ENCODE measurements at regions not wholly inside any gene's neighbourhood (a gene's known extent, or its start where the extent isn't known, plus 50 kb on each side); places are given as distances from the start of the nearest gene placed in this dataset.

DNA sequence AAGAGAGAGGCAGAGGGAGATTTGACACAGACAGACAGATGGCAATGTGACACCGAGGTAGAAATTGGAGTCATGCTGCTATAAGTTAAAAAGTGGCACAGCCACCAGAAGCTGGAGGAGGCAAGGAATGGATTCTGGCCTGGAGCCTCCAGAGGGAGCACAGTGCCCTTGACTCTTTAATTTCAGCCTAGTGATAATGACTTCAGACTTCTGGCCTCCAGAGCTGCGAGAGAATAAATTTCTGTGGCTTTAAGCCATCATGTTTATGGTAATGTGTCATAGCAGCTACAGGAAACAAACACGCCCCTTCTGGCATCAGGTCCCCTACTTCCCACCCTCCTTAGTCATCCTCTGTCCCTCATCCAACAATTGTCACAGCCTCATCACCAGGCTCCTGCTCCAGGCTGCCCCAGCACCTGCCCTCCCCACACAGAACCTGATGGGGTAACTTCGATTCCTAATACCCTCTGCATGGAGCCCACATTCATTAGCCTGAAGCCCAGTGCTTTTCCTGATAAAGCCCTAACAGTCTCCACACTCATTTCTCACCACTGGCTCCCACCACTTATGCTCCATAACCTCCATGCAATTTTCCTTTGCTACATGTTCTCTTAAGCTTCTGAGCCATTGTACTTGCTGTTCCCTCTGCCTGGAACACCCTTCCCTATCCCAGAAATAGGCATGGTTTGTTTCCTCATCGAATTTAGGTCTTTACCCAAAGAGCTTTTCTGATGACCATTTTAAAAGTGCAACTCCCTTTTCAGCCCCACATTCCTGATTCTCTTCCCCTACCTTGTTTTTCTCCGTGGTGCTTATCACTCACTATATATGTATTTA lies 69.7 kb upstream of the TOX2 start:
- in situ Hi-C loops (cut with HindIII; ENCODE audit: extremely low pct_ligation_motif_present, low pct_unique_long_range_greater_than_20kb) (no loop called here), intact Hi-C loops (cut with micrococcal nuclease; ENCODE audit: unreplicated experiment) (no loop called here)
- Histone ChIP-seq H3K4me1 (ENCODE audit: insufficient read depth, low read length) (no peaks in the 10 kb centered on the region), H3K79me2 (ENCODE audit: insufficient read depth, low read length) (no peaks in the 10 kb centered on the region), H3K9me3 (ENCODE audit: low read length) (no peaks in the 10 kb centered on the region), H3K27ac (ENCODE audit: extremely low read length, insufficient read depth, low read length) (no peak overlapping the region), H3K4me3 (replicated peaks in 1 of 3; ENCODE audit: insufficient read depth in 1 of 3, low read depth in 2 of 3, low read length in 3 of 3) (no peak overlapping the region), H4K20me1 (ENCODE audit: insufficient read depth, low read length) (no peaks in the 10 kb centered on the region), H3K4me2 (ENCODE audit: low read depth, low read length) (no peak overlapping the region), H3K36me3 (replicated peaks in 1 of 2; ENCODE audit: control insufficient read depth in 1 of 2, insufficient read depth in 2 of 2, low read length in 2 of 2) (no peaks in the 10 kb centered on the region), H2AFZ (ENCODE audit: low read length) (no peak overlapping the region), H3K27me3 (ENCODE audit: control insufficient read depth in 1 of 2, insufficient read depth in 2 of 2, low read length in 2 of 2) (peaks cover 0 to 21% of the 10 kb centered on the region in 2 experiments; a peak in 2 of 5 replicates), H3K9ac (ENCODE audit: insufficient read depth, low read depth, low read length) (no peak overlapping the region)
- TF ChIP-seq SALL2 (CRISPR knock-in tag; IDR thresholded peaks at IDR 0.05): no peak
- no peak for TF ChIP-seq SMARCC2 (IDR thresholded peaks at IDR 0.05)
- TF ChIP-seq NR3C1 (CRISPR knock-in tag; IDR thresholded peaks at IDR 0.05): no peak
- no peak for TF ChIP-seq ZBTB1 (CRISPR knock-in tag; IDR thresholded peaks at IDR 0.05; ENCODE audit: borderline replicate concordance)
- no peak for TF ChIP-seq NONO (IDR thresholded peaks at IDR 0.05)
- no peak for TF ChIP-seq NONO (CRISPR knock-in tag; conservative IDR thresholded peaks at IDR 0.05)
- TF ChIP-seq KDM5B (CRISPR knock-in tag; IDR thresholded peaks at IDR 0.05; ENCODE audit: borderline replicate concordance): no peak
- TF ChIP-seq, protein P1, sequence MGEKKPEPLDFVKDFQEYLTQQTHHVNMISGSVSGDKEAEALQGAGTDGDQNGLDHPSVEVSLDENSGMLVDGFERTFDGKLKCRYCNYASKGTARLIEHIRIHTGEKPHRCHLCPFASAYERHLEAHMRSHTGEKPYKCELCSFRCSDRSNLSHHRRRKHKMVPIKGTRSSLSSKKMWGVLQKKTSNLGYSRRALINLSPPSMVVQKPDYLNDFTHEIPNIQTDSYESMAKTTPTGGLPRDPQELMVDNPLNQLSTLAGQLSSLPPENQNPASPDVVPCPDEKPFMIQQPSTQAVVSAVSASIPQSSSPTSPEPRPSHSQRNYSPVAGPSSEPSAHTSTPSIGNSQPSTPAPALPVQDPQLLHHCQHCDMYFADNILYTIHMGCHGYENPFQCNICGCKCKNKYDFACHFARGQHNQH (CRISPR knock-in tag; IDR thresholded peaks at IDR 0.05): no peak
- TF ChIP-seq TOE1 (CRISPR knock-in tag; IDR thresholded peaks at IDR 0.05): no peak
- no peak for TF ChIP-seq ETV6 (CRISPR knock-in tag; conservative IDR thresholded peaks at IDR 0.05)
- TF ChIP-seq RFX3 (CRISPR knock-in tag; IDR thresholded peaks at IDR 0.05): no peak
- TF ChIP-seq ZNF720 (CRISPR knock-in tag; IDR thresholded peaks at IDR 0.05): no peak
- no peak for TF ChIP-seq ETV5 (CRISPR knock-in tag; IDR thresholded peaks at IDR 0.05; ENCODE audit: borderline replicate concordance)
- no peak for TF ChIP-seq ZNF343 (CRISPR knock-in tag; IDR thresholded peaks at IDR 0.05)
- TF ChIP-seq ZMYM3 (CRISPR knock-in tag; IDR thresholded peaks at IDR 0.05): no peak
- TF ChIP-seq ZNF510 (CRISPR knock-in tag; IDR thresholded peaks at IDR 0.05; ENCODE audit: low read depth): no peak
- no peak for TF ChIP-seq PAWR (CRISPR knock-in tag; IDR thresholded peaks at IDR 0.05; ENCODE audit: borderline replicate concordance)
- DNase-seq (ENCODE audit: low spot score) (no peak), ATAC-seq (no peak), FAIRE-seq (no peak)
- CTCF ChIA-PET (ENCODE audit: low intra/inter-chr PET ratio, low total read pairs): no interaction called here
- POLR2A ChIA-PET: no interaction called here
- WGBS (ENCODE audit: low lambda C conversion rate): 2% methylated on average over 6 of the region's 6 CpGs
- BruUV-seq (replicated peaks): no TSS peak

Measured in HepG2 (cell line).